ENCODE measurements at regions not wholly inside any gene's neighbourhood (a gene's known extent, or its start where the extent isn't known, plus 50 kb on each side); places are given as distances from the start of the nearest gene placed in this dataset.

DNA sequence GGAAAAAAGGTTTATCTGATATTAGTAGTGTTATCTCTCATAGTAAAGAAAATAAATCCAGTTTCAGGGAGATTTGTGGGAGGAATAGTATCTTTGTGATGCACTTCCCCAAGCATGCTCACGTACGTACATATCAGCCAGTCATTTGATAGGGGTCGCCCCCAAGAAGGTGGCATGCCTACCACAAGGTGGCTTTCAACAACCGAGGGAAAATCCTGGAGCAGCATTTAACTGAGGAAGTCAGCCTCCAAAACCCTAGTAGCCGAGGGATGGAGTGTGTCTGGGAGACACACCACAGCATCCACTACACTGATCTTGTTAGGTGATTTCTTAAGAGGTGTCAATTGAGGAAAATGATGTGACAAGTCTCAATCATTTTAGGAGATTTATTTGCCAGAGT is 623.9 kb downstream of the NYAP2 start:
- no peak for DNase-seq (ENCODE audit: low spot score)

GRCh38 chr2:226020956-226021355 is 621.4 kb downstream of the NYAP2 start:
- no peak for DNase-seq (ENCODE audit: low spot score)

GRCh38 chr2:226020176-226020575 is 620.7 kb downstream of the NYAP2 start:
- DNase-seq (ENCODE audit: low spot score): no peak

GRCh38 chr2:226018641-226019040 is 619.1 kb downstream of the NYAP2 start:
- DNase-seq (ENCODE audit: low spot score): no peak

GRCh38 chr2:226017537-226017936 is 618.0 kb downstream of the NYAP2 start:
- DNase-seq (ENCODE audit: low spot score): no peak

DNA sequence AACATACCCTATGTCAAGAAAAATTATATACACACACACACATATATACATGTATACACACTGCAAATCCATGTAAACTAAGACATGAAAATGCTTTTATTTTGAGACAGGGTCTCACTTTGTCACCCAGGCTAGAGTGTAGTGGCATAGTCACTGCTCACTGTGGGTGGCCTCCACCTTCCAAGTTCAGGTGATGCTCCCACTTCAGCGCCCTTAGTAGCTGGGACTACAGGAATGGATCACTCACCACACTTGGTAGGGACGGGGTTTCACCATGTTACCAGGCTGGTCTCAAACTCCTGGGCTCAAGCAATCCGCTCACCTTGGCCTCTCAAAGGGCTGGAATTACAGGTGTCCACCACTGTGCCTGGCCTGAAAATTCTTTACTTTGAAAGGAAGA is 617.6 kb downstream of the NYAP2 start:
- DNase-seq (ENCODE audit: low spot score): no peak

- no peak for DNase-seq (ENCODE audit: low spot score)
Observed at GRCh38 chr2:226011716-226012450, 612.4 kb downstream of the NYAP2 start.

- DNase-seq (ENCODE audit: low spot score): no peak
Observed at GRCh38 chr2:226002438-226002837, 602.9 kb downstream of the NYAP2 start.

DNA sequence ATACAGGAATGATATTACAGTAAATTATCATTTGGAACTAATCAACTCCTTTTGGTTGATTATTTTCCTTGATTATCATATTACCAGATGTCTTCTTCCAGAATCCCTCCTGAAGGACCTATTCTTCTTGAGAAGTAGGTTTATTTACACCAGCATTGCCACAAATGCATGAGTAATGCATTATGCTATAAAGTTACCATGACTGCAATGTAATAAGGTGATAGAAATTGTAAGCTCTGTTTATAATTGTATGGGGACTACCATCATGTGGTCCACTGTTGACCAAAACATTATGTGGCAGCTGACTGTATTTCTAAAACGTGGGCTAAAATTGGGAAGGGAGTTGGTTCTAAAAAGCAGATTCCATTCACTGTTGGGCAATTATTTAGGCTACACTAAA is 602.2 kb downstream of the NYAP2 start:
- DNase-seq (ENCODE audit: low spot score): no peak

DNA sequence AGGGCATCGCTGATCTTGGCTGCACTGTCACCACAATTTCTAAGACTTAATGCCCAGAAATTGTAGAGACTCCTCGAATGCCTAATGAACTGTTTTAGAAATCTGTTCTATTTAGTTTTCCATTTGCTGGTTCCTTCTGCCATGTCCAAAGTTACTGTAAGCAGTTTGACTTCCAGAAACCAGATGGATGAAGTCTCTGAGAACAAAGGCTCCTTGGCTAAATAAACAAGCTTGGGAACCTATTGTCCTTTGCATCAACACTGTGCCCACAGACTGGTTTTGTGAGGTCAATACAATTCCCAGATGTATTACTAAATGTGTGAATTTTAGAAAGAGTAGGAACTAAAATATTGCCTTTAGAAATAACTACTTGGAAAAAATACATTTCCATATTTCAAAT is 600.2 kb downstream of the NYAP2 start:
- DNase-seq (ENCODE audit: low spot score): no peak

- DNase-seq (ENCODE audit: low spot score): no peak
Observed at GRCh38 chr2:225998653-225999052, 599.1 kb downstream of the NYAP2 start.

- DNase-seq (ENCODE audit: low spot score): no peak
Observed at GRCh38 chr2:225998116-225998515, 598.6 kb downstream of the NYAP2 start.

DNA sequence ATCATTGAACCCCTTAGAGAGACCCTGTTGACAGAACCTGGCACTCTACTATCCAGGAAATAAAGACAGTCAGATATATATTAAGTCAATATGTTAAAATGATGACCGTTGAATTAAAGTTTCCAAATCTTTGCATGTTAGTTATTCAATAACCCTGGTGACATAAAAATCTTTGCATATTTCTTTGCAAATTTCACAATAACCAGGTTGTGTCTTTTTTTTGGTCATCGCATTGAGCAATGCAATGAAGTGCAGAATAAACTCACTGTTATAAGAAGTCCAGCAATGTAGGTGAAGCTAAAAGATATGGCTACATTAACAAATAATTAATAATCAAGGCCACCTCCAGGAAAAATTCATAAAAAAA is 596.9 kb downstream of the NYAP2 start:
- DNase-seq (ENCODE audit: low spot score): no peak

- no peak for DNase-seq (ENCODE audit: low spot score)
Observed at GRCh38 chr2:225995796-225996461, 596.4 kb downstream of the NYAP2 start.

DNA sequence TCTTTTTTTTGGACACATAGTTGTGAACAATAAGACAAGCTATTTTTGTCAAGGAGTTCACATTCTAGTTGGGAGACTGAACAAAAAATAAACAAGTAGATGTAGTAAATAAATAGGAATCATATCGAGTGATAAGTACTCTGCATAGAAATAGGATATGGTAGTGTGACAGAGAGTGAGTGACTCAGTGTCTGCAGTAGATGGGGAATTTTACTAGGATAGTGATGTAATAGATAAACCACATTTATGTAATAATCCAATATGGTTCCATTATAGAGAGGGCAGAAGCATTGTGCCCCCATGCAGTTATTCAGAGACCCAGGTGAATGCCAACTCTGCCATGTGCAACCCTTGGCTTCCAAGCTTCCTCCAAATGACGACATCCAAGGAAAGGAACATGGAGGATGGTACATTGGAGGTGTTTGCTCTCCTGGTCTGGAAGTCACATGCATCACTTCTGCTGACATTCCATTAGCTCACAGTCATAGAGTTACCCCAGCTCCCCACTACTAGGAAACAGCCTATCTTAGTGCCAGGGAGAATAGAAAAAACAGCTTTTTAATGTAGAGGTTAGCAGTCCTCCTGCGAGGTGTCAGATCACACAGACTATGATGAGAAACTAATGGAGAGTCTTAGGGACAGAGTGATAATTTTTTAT is 595.4 kb downstream of the NYAP2 start:
- DNase-seq (ENCODE audit: low spot score): no peak

GRCh38 chr2:225993430-225993829 is 593.9 kb downstream of the NYAP2 start:
- no peak for DNase-seq (ENCODE audit: low spot score)

DNA sequence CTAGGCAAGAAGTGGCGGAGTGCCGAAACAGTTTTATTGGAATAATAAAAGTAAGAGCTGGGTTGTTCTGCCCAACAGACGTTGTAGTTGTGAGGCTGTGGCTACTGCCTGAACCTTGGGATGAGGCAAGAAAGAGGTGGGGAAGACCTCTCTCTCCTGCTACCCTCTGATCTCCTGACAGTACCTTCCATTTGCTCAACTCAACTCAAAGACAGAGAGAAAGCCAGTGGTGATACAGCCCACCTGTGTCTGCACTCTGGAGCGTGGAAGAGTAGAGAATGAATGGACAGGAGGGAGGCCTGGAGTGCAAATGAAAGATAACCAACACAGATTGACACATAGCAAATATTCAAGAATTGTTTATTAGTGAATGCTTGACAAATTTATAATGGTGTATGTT is 590.3 kb downstream of the NYAP2 start:
- DNase-seq (ENCODE audit: low spot score): no peak

GRCh38 chr2:225980372-225980771 is 580.9 kb downstream of the NYAP2 start:
- DNase-seq (ENCODE audit: low spot score): no peak

DNA sequence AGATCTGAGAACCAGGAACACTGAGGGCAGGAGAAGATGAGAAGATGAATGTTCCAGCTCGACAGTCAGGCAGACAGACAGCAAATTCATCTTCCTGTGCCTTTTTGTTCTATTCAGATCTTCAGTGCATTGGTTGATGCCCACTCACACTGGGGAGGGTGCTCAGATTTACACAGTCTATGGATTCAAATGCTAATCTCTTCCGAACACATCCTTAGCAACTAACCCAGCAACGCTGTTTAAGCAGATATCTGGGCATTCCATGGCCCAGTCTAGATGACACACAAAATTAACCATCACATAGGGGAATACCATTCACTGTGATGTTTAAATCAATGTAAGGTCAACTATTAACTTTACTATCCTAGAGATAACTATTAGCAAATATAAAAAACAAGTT is 571.9 kb downstream of the NYAP2 start:
- DNase-seq (ENCODE audit: low spot score): no peak

GRCh38 chr2:225948903-225949302 is 549.4 kb downstream of the NYAP2 start:
- DNase-seq (ENCODE audit: low spot score): no peak

GRCh38 chr2:225938991-225939390 is 539.5 kb downstream of the NYAP2 start:
- DNase-seq (ENCODE audit: low spot score): no peak

DNA sequence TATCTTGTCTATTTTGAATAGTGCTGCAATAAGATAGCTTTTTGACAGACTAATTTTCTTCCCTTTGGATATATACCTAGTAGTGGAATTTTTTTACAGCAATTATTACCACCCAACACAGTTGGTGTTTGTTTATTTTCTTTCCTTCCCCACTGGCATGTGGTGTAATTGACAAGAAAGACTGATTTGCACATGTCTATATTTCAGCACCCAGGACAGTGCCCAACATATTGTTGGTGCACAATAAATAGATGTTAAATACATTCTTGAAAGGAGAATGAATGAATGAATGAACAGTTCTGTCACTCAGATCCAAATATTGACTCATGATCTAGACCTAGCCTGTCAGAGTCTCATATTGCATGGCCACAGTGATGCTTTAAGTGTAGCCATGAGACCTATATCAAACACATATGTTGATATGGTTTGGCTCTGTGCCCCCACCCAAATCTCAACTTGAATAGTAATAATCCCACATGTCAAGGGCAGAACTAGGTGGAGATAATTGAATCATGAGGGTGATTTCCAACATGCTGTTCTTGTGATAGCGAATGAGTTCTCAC is 538.2 kb downstream of the NYAP2 start:
- no peak for DNase-seq (ENCODE audit: low spot score)

DNA sequence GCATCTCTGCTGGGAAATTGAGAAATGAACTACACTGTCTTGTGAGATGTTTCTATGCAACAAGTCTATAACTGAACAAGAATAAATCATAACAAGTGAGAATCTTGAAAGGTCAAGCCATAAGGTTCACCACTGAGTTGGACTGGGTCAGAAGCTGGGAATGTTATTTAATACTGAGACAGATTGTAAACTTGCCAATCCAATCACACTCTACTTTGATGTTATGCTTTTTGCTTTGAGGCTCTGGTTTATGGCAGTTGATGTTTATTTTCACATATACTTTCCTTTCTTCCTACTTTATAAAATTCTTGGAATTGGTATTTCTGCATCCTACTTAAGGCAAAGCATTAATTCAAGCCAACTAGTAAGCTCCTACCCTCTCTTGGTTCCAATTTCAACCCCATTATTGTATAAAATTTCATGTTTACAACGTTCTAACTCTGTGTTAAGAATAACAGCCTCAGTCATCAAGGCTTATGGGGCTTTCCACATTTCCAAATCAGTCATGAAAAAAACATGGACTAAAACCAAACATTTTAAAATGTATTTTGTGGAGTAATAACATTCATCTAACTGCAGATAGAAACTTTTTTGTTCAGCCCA is 533.4 kb downstream of the NYAP2 start:
- no peak for DNase-seq (ENCODE audit: low spot score)

Measured in pons (tissue), 1 donor.